ENCODE measurements at regions not wholly inside any gene's neighbourhood (a gene's known extent, or its start where the extent isn't known, plus 50 kb on each side); places are given as distances from the start of the nearest gene placed in this dataset.

DNA sequence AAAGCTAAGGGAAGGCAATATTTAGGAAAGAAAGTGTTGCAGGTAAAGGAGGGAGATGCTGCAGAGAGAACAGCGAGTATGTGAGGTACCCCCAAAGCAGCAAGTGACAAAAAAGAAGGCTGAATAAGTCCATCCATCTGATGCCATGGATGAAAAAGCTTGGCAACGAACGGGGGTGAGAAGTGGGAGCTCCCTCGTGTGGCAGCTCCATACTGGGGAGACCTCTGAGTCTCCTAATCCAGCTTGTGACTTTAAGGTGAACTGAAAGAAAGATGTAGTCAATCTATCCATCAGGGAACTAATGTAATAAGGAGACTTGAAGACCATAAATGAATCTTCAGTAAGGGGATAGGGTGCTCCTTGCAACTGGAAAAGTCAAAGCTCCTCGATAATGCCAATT is 156.6 kb downstream of the OTOR start:
- H3K27ac ChIP-seq (ENCODE audit: low read depth, low read length): no peak overlapping the region
- H3K4me1 ChIP-seq (ENCODE audit: control insufficient read depth, insufficient read depth, low read length): no peaks in the 10 kb centered on the region
- no peaks in the 10 kb centered on the region for H3K27me3 ChIP-seq (ENCODE audit: control insufficient read depth, insufficient read depth, low read length)
- no peaks in the 10 kb centered on the region for H3K36me3 ChIP-seq (ENCODE audit: control insufficient read depth, insufficient read depth, low read length)
- H3K4me3 ChIP-seq (ENCODE audit: low read depth, low read length): no peak overlapping the region
- H3K9me3 ChIP-seq (ENCODE audit: control insufficient read depth, insufficient read depth, low read length): no peaks in the 10 kb centered on the region
- 51% methylated on average over 4 of the region's 5 CpGs for WGBS (ENCODE audit: insufficient coverage)
- no peak for DNase-seq (ENCODE audit: low read depth in 4 of 6, low spot score in 6 of 6)

DNA sequence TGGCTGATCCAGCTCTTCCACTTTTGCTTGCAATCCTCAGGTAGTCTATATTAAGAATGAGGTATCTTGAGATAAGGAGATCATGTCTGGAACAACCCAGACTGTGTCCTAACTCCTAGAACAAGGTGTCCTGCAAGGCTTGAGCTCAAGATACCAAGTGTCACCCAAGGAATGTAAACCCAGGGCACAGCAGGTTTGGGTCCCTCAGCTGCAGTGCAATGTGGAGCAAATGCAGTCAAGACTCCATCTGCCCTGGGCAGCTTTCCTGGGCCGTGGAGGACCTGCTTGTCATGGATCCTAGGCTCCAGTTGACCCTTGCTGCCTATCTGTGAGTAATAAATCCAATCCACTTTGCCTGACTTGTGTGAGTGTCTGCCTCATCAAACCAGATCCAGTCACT is 166.1 kb downstream of the OTOR start:
- DNase-seq (ENCODE audit: low read depth in 4 of 6, low spot score in 6 of 6): no peak
- Histone ChIP-seq H3K4me1 (ENCODE audit: control insufficient read depth, insufficient read depth, low read length) (no peaks in the 10 kb centered on the region), H3K27me3 (ENCODE audit: control insufficient read depth, insufficient read depth, low read length) (no peaks in the 10 kb centered on the region), H3K4me3 (ENCODE audit: low read depth, low read length) (no peak overlapping the region), H3K36me3 (ENCODE audit: control insufficient read depth, insufficient read depth, low read length) (no peaks in the 10 kb centered on the region), H3K27ac (ENCODE audit: low read depth, low read length) (no peak overlapping the region), H3K9me3 (ENCODE audit: control insufficient read depth, insufficient read depth, low read length) (peaks cover 2% of the 10 kb centered on the region)
- WGBS (ENCODE audit: insufficient coverage): 89% methylated on average over 1 of the region's 1 CpG

DNA sequence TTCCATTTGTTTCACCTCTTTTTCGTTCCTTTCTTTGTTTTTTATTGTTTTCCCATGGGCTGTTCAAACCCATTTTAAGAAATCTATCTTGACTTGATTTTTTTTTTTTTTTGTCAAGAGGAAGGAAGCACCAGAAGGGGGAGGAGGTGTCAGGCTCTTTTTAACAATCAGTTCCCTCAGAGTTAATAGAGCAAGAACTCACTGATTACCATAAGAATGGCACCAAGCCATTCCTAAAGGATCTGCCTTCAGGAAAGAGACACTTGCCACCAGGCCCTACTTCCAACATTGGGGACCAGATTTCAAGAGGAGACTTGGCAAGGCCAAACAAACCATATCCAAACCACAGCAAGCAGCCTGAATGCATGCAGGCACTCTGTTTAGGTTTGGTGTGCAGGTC is 168.0 kb downstream of the OTOR start:
- WGBS (ENCODE audit: insufficient coverage): no CpG with 5 or more reads among the region's 1 CpG
- H3K9me3 ChIP-seq (ENCODE audit: control insufficient read depth, insufficient read depth, low read length): peaks cover 2% of the 10 kb centered on the region

DNA sequence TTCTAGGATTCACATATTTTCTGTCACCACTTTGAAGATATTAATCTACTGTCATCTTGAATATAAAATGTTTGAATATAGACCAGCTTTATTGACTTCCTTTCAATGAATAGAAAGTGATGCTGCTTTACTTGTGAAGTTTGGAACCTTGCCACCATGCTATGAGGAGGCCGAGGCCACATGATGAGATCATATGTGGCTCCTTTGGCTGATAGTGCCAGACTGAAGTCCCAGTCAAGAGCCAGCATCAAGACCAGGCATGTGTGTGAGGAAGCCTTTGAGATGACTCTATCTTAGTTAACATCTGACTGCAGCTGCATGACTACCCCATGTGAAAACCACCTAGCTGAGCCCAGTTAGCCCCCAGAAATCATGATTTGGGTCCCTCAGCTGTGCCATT is 169.5 kb downstream of the OTOR start:
- Histone ChIP-seq H3K4me3 (ENCODE audit: low read depth, low read length) (no peak overlapping the region), H3K9me3 (ENCODE audit: control insufficient read depth, insufficient read depth, low read length) (peaks cover 2% of the 10 kb centered on the region), H3K27ac (ENCODE audit: low read depth, low read length) (no peak overlapping the region), H3K4me1 (ENCODE audit: control insufficient read depth, insufficient read depth, low read length) (no peaks in the 10 kb centered on the region), H3K36me3 (ENCODE audit: control insufficient read depth, insufficient read depth, low read length) (no peaks in the 10 kb centered on the region), H3K27me3 (ENCODE audit: control insufficient read depth, insufficient read depth, low read length) (no peaks in the 10 kb centered on the region)
- DNase-seq (ENCODE audit: low read depth in 4 of 6, low spot score in 6 of 6): no peak
- WGBS (ENCODE audit: insufficient coverage): 89% methylated on average over 1 of the region's 1 CpG

More for the DNA sequence above, 168.0 kb downstream of the OTOR start:
- no peaks in the 10 kb centered on the region for H3K4me1 ChIP-seq (ENCODE audit: control insufficient read depth, insufficient read depth, low read length)
- DNase-seq (ENCODE audit: low read depth in 4 of 6, low spot score in 6 of 6): no peak
- no peak overlapping the region for H3K27ac ChIP-seq (ENCODE audit: low read depth, low read length)
- no peak overlapping the region for H3K4me3 ChIP-seq (ENCODE audit: low read depth, low read length)
- no peaks in the 10 kb centered on the region for H3K36me3 ChIP-seq (ENCODE audit: control insufficient read depth, insufficient read depth, low read length)
- no peaks in the 10 kb centered on the region for H3K27me3 ChIP-seq (ENCODE audit: control insufficient read depth, insufficient read depth, low read length)

DNA sequence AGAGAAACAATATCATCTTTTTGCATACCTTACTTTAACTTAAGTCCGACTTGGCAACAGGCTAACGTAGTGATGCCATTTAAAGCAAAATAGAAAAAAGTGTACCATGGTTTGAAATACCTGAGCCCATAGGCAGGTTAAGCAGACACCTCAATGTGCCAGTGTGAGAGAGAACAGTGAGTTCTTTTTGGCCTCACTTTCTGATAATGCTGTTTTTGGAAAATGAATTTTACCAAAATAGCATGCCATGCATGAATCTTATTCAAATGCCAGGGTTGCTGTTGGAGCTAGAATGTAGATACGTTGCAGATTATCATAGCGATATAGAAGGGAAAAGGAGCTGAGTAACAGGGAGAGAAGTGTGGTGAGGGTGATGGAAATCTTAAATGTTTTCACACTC is 170.2 kb downstream of the OTOR start:
- Histone ChIP-seq H3K9me3 (ENCODE audit: control insufficient read depth, insufficient read depth, low read length) (no peaks in the 10 kb centered on the region), H3K4me3 (ENCODE audit: low read depth, low read length) (no peak overlapping the region), H3K4me1 (ENCODE audit: control insufficient read depth, insufficient read depth, low read length) (no peaks in the 10 kb centered on the region), H3K27me3 (ENCODE audit: control insufficient read depth, insufficient read depth, low read length) (no peaks in the 10 kb centered on the region), H3K36me3 (ENCODE audit: control insufficient read depth, insufficient read depth, low read length) (no peaks in the 10 kb centered on the region), H3K27ac (ENCODE audit: low read depth, low read length) (no peak overlapping the region)
- no CpG with 5 or more reads among the region's 4 CpGs for WGBS (ENCODE audit: insufficient coverage)
- peak in 1 of 6 donors; percentile 25 for DNase-seq (ENCODE audit: low read depth in 4 of 6, low spot score in 6 of 6)

DNA sequence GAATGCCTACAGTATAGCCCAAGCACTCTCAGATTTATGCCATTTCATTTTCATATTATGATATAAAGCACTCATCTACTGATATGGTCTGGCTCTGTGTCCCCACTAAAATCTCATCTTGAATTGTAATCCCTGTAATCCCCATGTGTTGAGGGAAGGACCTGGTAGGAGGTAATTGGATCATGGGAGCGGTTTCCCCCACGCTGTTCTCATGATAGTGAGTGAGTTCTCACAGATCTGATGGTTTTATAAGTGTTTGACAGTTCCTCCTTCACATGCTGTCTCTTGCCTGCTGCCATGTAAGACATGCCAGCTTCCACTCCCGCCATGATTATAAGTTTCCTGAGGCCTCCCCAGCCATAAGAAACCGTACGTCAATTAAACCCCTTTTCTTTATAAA is 171.7 kb downstream of the OTOR start:
- no peak overlapping the region for H3K27ac ChIP-seq (ENCODE audit: low read depth, low read length)
- H3K4me3 ChIP-seq (ENCODE audit: low read depth, low read length): no peak overlapping the region
- H3K27me3 ChIP-seq (ENCODE audit: control insufficient read depth, insufficient read depth, low read length): no peaks in the 10 kb centered on the region
- no peaks in the 10 kb centered on the region for H3K36me3 ChIP-seq (ENCODE audit: control insufficient read depth, insufficient read depth, low read length)
- DNase-seq (ENCODE audit: low read depth in 4 of 6, low spot score in 6 of 6): no peak
- 100% methylated on average over 2 of the region's 5 CpGs for WGBS (ENCODE audit: insufficient coverage)
- H3K4me1 ChIP-seq (ENCODE audit: control insufficient read depth, insufficient read depth, low read length): no peaks in the 10 kb centered on the region
- H3K9me3 ChIP-seq (ENCODE audit: control insufficient read depth, insufficient read depth, low read length): no peaks in the 10 kb centered on the region

DNA sequence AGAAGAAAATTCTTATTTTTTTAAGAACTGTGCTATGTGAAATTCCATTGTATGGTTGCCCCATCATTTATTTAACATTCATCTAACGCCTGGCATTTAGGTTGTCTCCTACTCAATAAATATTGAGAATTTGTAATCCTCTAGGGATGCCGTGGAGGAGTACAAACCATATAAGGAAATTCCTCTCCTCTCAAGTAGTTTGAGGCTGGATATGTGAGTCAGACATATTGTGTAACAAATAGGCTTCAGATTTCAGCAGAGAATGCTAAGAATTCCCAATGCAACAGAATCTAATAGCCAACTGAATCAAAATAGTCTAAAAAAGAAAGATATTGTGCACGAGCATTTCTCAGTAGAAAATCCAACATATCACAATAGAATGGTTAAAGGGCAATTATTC is 174.7 kb downstream of the OTOR start:
- DNase-seq (ENCODE audit: low read depth in 4 of 6, low spot score in 6 of 6): peak in 1 of 6 donors; percentile 54

DNA sequence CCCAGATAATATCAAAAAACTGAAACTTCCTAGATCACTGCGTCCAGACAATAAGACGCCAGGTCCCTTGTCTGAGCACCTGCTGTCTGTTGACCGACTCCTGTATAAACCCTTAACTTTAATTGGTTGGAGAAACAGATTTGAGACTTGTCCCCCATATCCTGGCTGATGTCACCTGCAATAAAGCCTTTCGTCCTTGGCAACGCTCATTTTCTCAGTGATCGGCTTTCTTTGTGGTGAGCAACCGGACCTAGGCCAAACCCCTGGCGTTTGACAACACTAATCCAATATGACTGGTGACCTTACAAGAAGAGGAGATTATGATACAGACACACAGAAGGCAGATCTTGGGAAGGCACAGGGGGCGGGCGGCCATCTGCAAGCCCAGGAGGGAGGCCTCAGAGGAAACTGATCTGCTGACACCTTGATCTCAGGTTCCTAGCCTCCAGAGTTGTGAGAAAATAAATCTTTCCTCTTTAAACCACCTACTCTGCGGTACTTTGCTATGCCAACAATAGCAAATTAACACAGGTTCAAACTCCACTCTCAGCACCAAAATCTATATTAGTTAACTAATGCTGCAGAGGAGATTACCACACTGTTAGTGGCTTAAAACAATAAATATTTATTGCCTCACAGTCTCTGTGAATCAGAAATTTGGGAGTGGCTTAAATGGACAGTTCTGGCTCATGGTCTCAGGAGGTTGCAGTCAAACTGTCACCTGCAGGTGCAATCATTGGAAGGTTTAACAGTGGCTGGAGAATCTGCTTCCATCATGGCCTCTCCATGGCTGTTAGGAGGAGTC is 178.7 kb downstream of the OTOR start:
- Histone ChIP-seq H3K4me1 (ENCODE audit: control insufficient read depth, insufficient read depth, low read length) (no peaks in the 10 kb centered on the region), H3K36me3 (ENCODE audit: control insufficient read depth, insufficient read depth, low read length) (no peaks in the 10 kb centered on the region), H3K27ac (ENCODE audit: low read depth, low read length) (no peak overlapping the region), H3K4me3 (ENCODE audit: low read depth, low read length) (no peak overlapping the region), H3K27me3 (ENCODE audit: control insufficient read depth, insufficient read depth, low read length) (no peaks in the 10 kb centered on the region), H3K9me3 (ENCODE audit: control insufficient read depth, insufficient read depth, low read length) (no peaks in the 10 kb centered on the region)
- no peak for DNase-seq (ENCODE audit: low read depth in 4 of 6, low spot score in 6 of 6)
- WGBS (ENCODE audit: insufficient coverage): 79% methylated on average over 9 of the region's 11 CpGs

More for the DNA sequence above, 174.7 kb downstream of the OTOR start:
- Histone ChIP-seq H3K4me3 (ENCODE audit: low read depth, low read length) (no peak overlapping the region), H3K36me3 (ENCODE audit: control insufficient read depth, insufficient read depth, low read length) (no peaks in the 10 kb centered on the region), H3K27ac (ENCODE audit: low read depth, low read length) (no peak overlapping the region), H3K9me3 (ENCODE audit: control insufficient read depth, insufficient read depth, low read length) (no peaks in the 10 kb centered on the region), H3K4me1 (ENCODE audit: control insufficient read depth, insufficient read depth, low read length) (no peaks in the 10 kb centered on the region), H3K27me3 (ENCODE audit: control insufficient read depth, insufficient read depth, low read length) (no peaks in the 10 kb centered on the region)
- WGBS (ENCODE audit: insufficient coverage): no CpG with 5 or more reads among the region's 3 CpGs

DNA sequence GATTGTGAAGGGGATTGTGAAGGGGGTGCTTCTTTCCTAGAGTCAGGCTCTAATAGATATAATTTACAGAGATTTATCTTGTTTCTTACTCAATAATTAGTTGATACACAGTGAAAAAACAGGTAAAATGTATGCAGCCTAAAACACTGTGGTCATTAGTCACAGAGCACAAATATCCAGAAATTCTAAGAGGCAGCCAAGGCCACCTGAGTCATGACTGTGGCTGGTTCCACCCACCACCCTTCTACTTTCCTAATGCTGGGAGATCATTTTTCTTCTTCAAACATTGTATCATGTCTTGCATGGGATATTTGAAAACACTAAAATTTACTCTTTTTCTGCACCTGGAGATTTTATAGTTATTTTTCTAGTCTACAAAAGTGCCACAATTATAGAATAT is 181.6 kb downstream of the OTOR start:
- Histone ChIP-seq H3K4me1 (ENCODE audit: control insufficient read depth, insufficient read depth, low read length) (no peaks in the 10 kb centered on the region), H3K36me3 (ENCODE audit: control insufficient read depth, insufficient read depth, low read length) (no peaks in the 10 kb centered on the region)

DNA sequence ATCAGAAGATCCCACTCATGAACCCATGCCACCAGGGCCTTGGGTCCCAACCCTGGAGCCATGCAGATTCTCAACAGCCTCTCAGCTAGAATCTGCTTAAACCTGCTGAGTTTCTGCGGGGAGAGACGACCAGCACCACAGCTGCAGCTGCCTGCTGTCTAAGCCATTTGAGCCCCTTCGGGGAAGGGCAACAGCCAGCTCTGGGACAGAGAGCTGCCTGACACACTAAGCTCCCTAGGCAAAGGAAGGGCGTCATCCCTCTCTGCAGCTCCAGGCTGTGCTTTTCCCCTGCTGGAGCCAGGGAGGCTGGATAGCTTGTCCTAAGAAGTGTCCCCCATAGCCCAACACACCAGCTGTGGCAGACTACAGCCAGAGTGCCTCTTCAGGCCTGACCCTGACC is 182.5 kb downstream of the OTOR start:
- DNase-seq (ENCODE audit: low read depth in 4 of 6, low spot score in 6 of 6): no peak
- Histone ChIP-seq H3K4me3 (ENCODE audit: low read depth, low read length) (no peak overlapping the region), H3K27ac (ENCODE audit: low read depth, low read length) (no peak overlapping the region), H3K27me3 (ENCODE audit: control insufficient read depth, insufficient read depth, low read length) (no peaks in the 10 kb centered on the region), H3K9me3 (ENCODE audit: control insufficient read depth, insufficient read depth, low read length) (no peaks in the 10 kb centered on the region), H3K4me1 (ENCODE audit: control insufficient read depth, insufficient read depth, low read length) (no peaks in the 10 kb centered on the region), H3K36me3 (ENCODE audit: control insufficient read depth, insufficient read depth, low read length) (no peaks in the 10 kb centered on the region)
- 84% methylated on average over 4 of the region's 4 CpGs for WGBS (ENCODE audit: insufficient coverage)

More for the DNA sequence above, 181.6 kb downstream of the OTOR start:
- Histone ChIP-seq H3K27ac (ENCODE audit: low read depth, low read length) (no peak overlapping the region), H3K9me3 (ENCODE audit: control insufficient read depth, insufficient read depth, low read length) (no peaks in the 10 kb centered on the region), H3K27me3 (ENCODE audit: control insufficient read depth, insufficient read depth, low read length) (no peaks in the 10 kb centered on the region), H3K4me3 (ENCODE audit: low read depth, low read length) (no peak overlapping the region)
- no peak for DNase-seq (ENCODE audit: low read depth in 4 of 6, low spot score in 6 of 6)
